Activated CD8-positive, alpha-beta T cell treated with anti-CD3 and anti-CD28 coated beads for 36 hours (primary cell): ENCODE measurements at regions not wholly inside any gene's neighbourhood (a gene's known extent, or its start where the extent isn't known, plus 50 kb on each side); places are given as distances from the start of the nearest gene placed in this dataset.

Experiments used
- ATAC-seq: fragments of 200-7000 bp; cut with Tn5 transposase; one replicate; pipeline ENCODE4 v1.10.0; 2021; ENCODE audit warnings: mild to moderate bottlenecking, moderate library complexity
- CTCF ChIA-PET: fragments of 350-600 bp; sonication (Branson Sonifier 250); formaldehyde crosslinking; loops from one replicate; lab custom pipeline; 2021; ENCODE audit warnings: antibody characterized with exemption; lab: Charles Lee
- POLR2A ChIA-PET: fragments of 350-600 bp; sonication (Branson Sonifier 250); formaldehyde crosslinking; loops from one replicate; lab custom pipeline; 2021; ENCODE audit warnings: antibody characterized with exemption; lab: Charles Lee
- DNase-seq: peaks from one replicate; pipeline ENCODE4 v3.0.0-alpha.2; 2020
- H3K27ac Mint-ChIP-seq: one replicate; pipeline ENCODE4 v1.8.0; 2021; ENCODE audit warnings: mild to moderate bottlenecking, mixed read lengths
- H3K27me3 Mint-ChIP-seq: one replicate; pipeline ENCODE4 v1.8.0; 2021; ENCODE audit warnings: mixed read lengths
- H3K36me3 Mint-ChIP-seq: one replicate; pipeline ENCODE4 v1.8.0; 2021; ENCODE audit warnings: low read depth, mixed read lengths
- H3K4me1 Mint-ChIP-seq: one replicate; pipeline ENCODE4 v1.8.0; 2021; ENCODE audit warnings: low read depth, mixed read lengths
- H3K4me3 Mint-ChIP-seq: one replicate; pipeline ENCODE4 v1.8.0; 2021; ENCODE audit warnings: mild to moderate bottlenecking, moderate library complexity, mixed read lengths
- H3K9me3 Mint-ChIP-seq: one replicate; pipeline ENCODE4 v1.8.0; 2021; ENCODE audit warnings: mixed read lengths
- intact Hi-C: fragments of 100-400 bp; cut with micrococcal nuclease; formaldehyde crosslinking; loops from one replicate; pipeline ENCODE4 v1.10.0; 2022
- TF ChIP-seq, protein P1 (sequence below): fragments of 200-600 bp; IDR thresholded peaks from one replicate; pipeline ENCODE4 v1.8.0; 2022; ENCODE audit warnings: antibody characterized with exemption, mild to moderate bottlenecking

DNA sequence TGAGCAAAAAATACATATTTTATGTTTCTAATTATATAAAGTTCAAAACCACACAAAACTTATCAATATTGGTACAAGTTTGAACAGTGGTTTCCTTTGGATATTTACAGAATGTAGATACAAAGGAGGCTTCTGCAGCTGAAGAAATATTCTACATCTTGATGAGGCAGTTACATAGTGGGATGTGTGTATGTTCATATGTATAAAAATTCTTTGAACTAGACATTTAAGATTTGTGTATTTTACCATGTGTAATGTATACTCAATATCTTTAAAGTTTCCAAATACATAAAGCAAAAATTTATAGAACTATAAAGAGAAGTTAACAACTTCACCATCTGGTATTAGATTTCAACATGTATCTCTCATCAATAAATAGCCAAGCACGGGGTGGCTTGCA is 80.7 kb upstream of the TNFSF4 start:
- Mint-ChIP-seq H3K4me1 (peaks cover 18% of the 10 kb centered on the region), H3K27ac (no peak overlapping the region), H3K4me3 (no peak overlapping the region), H3K27me3 (peaks cover 8% of the 10 kb centered on the region), H3K36me3 (peaks cover 6% of the 10 kb centered on the region), H3K9me3 (no peaks in the 10 kb centered on the region)
- no peak for ATAC-seq
- intact Hi-C loops = no loop called here
- ChIA-PET CTCF (no interaction called here), POLR2A (no interaction called here)
- DNase-seq = no peak
- TF ChIP-seq, protein P1, sequence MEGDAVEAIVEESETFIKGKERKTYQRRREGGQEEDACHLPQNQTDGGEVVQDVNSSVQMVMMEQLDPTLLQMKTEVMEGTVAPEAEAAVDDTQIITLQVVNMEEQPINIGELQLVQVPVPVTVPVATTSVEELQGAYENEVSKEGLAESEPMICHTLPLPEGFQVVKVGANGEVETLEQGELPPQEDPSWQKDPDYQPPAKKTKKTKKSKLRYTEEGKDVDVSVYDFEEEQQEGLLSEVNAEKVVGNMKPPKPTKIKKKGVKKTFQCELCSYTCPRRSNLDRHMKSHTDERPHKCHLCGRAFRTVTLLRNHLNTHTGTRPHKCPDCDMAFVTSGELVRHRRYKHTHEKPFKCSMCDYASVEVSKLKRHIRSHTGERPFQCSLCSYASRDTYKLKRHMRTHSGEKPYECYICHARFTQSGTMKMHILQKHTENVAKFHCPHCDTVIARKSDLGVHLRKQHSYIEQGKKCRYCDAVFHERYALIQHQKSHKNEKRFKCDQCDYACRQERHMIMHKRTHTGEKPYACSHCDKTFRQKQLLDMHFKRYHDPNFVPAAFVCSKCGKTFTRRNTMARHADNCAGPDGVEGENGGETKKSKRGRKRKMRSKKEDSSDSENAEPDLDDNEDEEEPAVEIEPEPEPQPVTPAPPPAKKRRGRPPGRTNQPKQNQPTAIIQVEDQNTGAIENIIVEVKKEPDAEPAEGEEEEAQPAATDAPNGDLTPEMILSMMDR = no peak

DNA sequence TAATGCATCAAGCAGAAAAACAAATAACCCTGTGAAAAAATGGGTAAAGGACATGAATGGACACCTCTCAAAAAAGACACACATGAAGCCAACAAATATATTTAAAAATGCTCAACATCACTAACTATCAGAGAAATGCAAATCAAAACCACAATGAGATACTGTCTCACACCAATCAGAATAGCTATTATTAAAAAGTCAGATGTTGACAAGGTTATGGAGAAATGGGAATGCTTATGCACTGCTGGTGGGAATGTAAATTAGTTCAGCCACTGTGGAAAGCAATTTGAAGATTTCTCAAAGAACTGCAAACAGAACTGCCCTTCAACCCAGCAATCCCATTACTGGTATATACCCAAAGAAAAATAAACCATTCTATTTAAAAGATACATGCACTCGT is 86.6 kb upstream of the TNFSF4 start:
- Mint-ChIP-seq H3K27ac (no peak overlapping the region), H3K9me3 (no peaks in the 10 kb centered on the region), H3K27me3 (peaks cover 5% of the 10 kb centered on the region), H3K4me3 (no peak overlapping the region), H3K36me3 (peaks cover 6% of the 10 kb centered on the region), H3K4me1 (peaks cover 55% of the 10 kb centered on the region)
- ChIA-PET CTCF (no interaction called here), POLR2A (no interaction called here)
- TF ChIP-seq, protein P1 = no peak
- DNase-seq = no peak
- intact Hi-C loops = loop anchor here (10.0 kb wide), 2 partner anchors 89 to 549 kb away; partner anchors contain the start of gene TNFSF4
- ATAC-seq = no peak

DNA sequence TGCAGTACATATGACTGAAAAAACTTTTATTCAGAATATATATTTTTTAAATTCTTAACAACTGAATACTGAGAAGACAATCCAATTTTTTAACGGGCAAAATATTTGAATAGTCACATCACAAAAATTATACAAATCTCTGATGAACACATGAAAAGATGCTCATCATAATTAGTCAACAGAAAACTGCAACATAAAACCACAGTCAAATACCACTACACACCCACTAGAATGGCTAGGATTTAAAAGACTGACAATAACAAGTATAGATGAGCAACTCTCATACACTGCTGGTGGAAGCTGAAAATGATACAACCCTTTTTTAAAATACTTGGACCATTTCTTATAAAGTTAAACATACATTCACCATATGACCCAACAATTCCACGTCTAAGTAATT is 87.7 kb upstream of the TNFSF4 start:
- intact Hi-C loops = loop anchor here (10.0 kb wide), 2 partner anchors 90 to 550 kb away; partner anchors contain the start of gene TNFSF4
- DNase-seq (no peak), ATAC-seq (no peak)
- Mint-ChIP-seq H3K27ac (no peak overlapping the region), H3K4me3 (no peak overlapping the region), H3K4me1 (peaks cover 63% of the 10 kb centered on the region), H3K27me3 (peaks cover 2% of the 10 kb centered on the region), H3K9me3 (no peaks in the 10 kb centered on the region), H3K36me3 (peaks cover 6% of the 10 kb centered on the region)
- TF ChIP-seq, protein P1 = no peak
- POLR2A ChIA-PET = no interaction called here
- CTCF ChIA-PET = no interaction called here

DNA sequence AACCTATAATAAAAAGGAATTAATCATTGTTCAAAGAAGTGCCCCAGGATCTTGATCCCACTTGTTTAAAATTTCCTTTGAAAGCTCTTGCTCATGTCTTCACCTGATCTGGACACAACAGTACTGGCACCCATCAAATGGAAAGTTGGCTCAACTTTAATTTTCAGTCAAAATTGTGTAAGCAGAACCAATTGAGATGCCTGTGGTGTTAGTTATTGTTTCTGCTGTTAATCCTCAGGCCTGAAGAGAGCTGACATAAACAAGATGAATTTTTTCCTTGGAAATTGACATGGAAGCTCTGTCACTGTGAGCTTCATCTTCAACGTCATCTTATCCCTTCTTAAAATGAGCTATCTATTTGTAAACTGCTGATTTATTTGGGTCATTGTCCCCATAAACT is 88.3 kb upstream of the TNFSF4 start:
- ATAC-seq = no peak
- ChIA-PET CTCF (no interaction called here), POLR2A (no interaction called here)
- Mint-ChIP-seq H3K36me3 (peaks cover 6% of the 10 kb centered on the region), H3K4me1 (peaks cover 66% of the 10 kb centered on the region), H3K27ac (no peak overlapping the region), H3K27me3 (no peaks in the 10 kb centered on the region), H3K9me3 (no peaks in the 10 kb centered on the region), H3K4me3 (no peak overlapping the region)
- TF ChIP-seq, protein P1 = no peak
- DNase-seq = no peak
- intact Hi-C loops = loop anchor here (10.0 kb wide), 2 partner anchors 91 to 551 kb away; partner anchors contain the start of gene TNFSF4

DNA sequence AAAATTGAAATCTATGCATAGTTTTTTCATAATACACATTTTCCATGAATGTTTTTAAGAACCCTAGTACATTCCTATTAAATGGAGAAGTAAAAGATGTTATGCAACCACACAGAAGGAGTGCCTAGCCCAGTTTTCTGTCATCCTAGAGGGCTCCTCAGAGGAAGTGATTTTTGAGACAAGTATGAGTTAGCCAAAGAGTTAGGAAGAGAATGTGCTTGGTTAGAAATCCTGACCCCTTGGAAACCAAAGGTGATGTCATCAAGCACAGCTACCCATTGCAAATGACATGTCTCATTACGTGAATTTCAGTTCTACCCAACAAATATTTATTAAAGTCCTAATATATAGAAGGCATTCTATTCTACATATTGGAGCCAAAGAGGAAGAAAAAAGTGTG is 88.9 kb upstream of the TNFSF4 start:
- Mint-ChIP-seq H3K4me1 (peaks cover 65% of the 10 kb centered on the region), H3K27ac (no peak overlapping the region), H3K36me3 (peaks cover 6% of the 10 kb centered on the region), H3K27me3 (no peaks in the 10 kb centered on the region), H3K4me3 (no peak overlapping the region), H3K9me3 (no peaks in the 10 kb centered on the region)
- intact Hi-C loops = loop anchor here (10.0 kb wide), 2 partner anchors 91 to 551 kb away; partner anchors contain the start of gene TNFSF4
- no peak for DNase-seq
- POLR2A ChIA-PET = no interaction called here
- TF ChIP-seq, protein P1 = no peak
- CTCF ChIA-PET = no interaction called here
- no peak for ATAC-seq
